ENCODE measurements at regions not wholly inside any gene's neighbourhood (a gene's known extent, or its start where the extent isn't known, plus 50 kb on each side); places are given as distances from the start of the nearest gene placed in this dataset.

- Histone ChIP-seq H3K27ac (no peak overlapping the region), H3K27me3 (ENCODE audit: low read depth) (no peaks in the 10 kb centered on the region), H3K4me1 (no peaks in the 10 kb centered on the region), H3K9me3 (no peaks in the 10 kb centered on the region), H3K36me3 (no peaks in the 10 kb centered on the region), H3K4me3 (no peak overlapping the region)
- DNase-seq: no peak
- TF ChIP-seq CTCF (IDR thresholded peaks at IDR 0.05): no peak
- no peak for ATAC-seq
- intact Hi-C loops (cut with DNase I): no loop called here
Measured at GRCh38 chr3:153623834-153624233, 461.8 kb downstream of the RAP2B start.

GRCh38 chr3:153624310-153625030 lies 462.4 kb downstream of the RAP2B start:
- Histone ChIP-seq H3K27me3 (ENCODE audit: low read depth) (no peaks in the 10 kb centered on the region), H3K36me3 (no peaks in the 10 kb centered on the region), H3K4me3 (no peak overlapping the region), H3K27ac (no peak overlapping the region), H3K4me1 (no peaks in the 10 kb centered on the region), H3K9me3 (no peaks in the 10 kb centered on the region)
- intact Hi-C loops (cut with DNase I): no loop called here
- DNase-seq (no peak), ATAC-seq (peak in 1 of 2 donors; percentile 40)
- TF ChIP-seq CTCF (IDR thresholded peaks at IDR 0.05): no peak

- DNase-seq: no peak
- H3K4me1 ChIP-seq: no peaks in the 10 kb centered on the region
- no peak for TF ChIP-seq CTCF (IDR thresholded peaks at IDR 0.05)
- H3K27me3 ChIP-seq (ENCODE audit: low read depth): no peaks in the 10 kb centered on the region
- no peaks in the 10 kb centered on the region for H3K9me3 ChIP-seq
- no peak overlapping the region for H3K27ac ChIP-seq
- ATAC-seq: no peak
- no peaks in the 10 kb centered on the region for H3K36me3 ChIP-seq
- intact Hi-C loops (cut with DNase I): no loop called here
- no peak overlapping the region for H3K4me3 ChIP-seq
Measured at GRCh38 chr3:153625506-153625905, 463.5 kb downstream of the RAP2B start.

- H3K9me3 ChIP-seq: no peaks in the 10 kb centered on the region
- H3K27ac ChIP-seq: no peak overlapping the region
- no peak for ATAC-seq
- no peaks in the 10 kb centered on the region for H3K4me1 ChIP-seq
- H3K4me3 ChIP-seq: no peak overlapping the region
- no peak for DNase-seq
- H3K27me3 ChIP-seq (ENCODE audit: low read depth): no peaks in the 10 kb centered on the region
- no peak for TF ChIP-seq CTCF (IDR thresholded peaks at IDR 0.05)
- intact Hi-C loops (cut with DNase I): no loop called here
- no peaks in the 10 kb centered on the region for H3K36me3 ChIP-seq
Measured at GRCh38 chr3:153626158-153626557, 464.1 kb downstream of the RAP2B start.

GRCh38 chr3:153628591-153628990 lies 466.6 kb downstream of the RAP2B start:
- no peaks in the 10 kb centered on the region for H3K4me1 ChIP-seq
- DNase-seq (no peak), ATAC-seq (no peak)
- intact Hi-C loops (cut with DNase I): no loop called here
- H3K27me3 ChIP-seq (ENCODE audit: low read depth): no peaks in the 10 kb centered on the region
- H3K27ac ChIP-seq: no peak overlapping the region
- no peaks in the 10 kb centered on the region for H3K9me3 ChIP-seq
- H3K4me3 ChIP-seq: no peak overlapping the region
- H3K36me3 ChIP-seq: no peaks in the 10 kb centered on the region
- TF ChIP-seq CTCF (IDR thresholded peaks at IDR 0.05): no peak
